H9 (cell line): ENCODE measurements at regions not wholly inside any gene's neighbourhood (a gene's known extent, or its start where the extent isn't known, plus 50 kb on each side); places are given as distances from the start of the nearest gene placed in this dataset.
"Not testable (repeated sequence)": the region's sequence is repeated elsewhere in the genome, so short reads cannot be mapped to it uniquely, and the experiment has no call there.

ENCODE experiments used
- DNase-seq: peaks from one replicate; pipeline ENCODE4 v3.0.0-alpha.2; 2017
- H2AFZ ChIP-seq: one replicate; pipeline ENCODE4 v1.6.1; 2013; ENCODE audit warnings: mild to moderate bottlenecking, low read length, control low read depth, moderate library complexity
- H2AK5ac ChIP-seq: 2 replicates; pipeline ENCODE4 v1.6.1; 2013; ENCODE audit warnings: low read length, control low read depth, mixed read lengths; ENCODE audit not compliant: insufficient read length
- H2BK120ac ChIP-seq: one replicate; pipeline ENCODE4 v1.6.1; 2013; ENCODE audit warnings: low read depth, mild to moderate bottlenecking, low read length, control low read depth, inconsistent platforms; ENCODE audit not compliant: poor library complexity, severe bottlenecking
- H2BK12ac ChIP-seq: 2 replicates; pipeline ENCODE4 v1.6.1; 2013; ENCODE audit warnings: low read length, control low read depth, mixed read lengths, low read depth; ENCODE audit not compliant: insufficient read length
- H2BK15ac ChIP-seq: 2 replicates; pipeline ENCODE4 v1.6.1; 2013; ENCODE audit warnings: low read depth, low read length, control low read depth
- H2BK20ac ChIP-seq: one replicate; pipeline ENCODE4 v1.6.1; 2013; ENCODE audit warnings: low read depth, mild to moderate bottlenecking, low read length, control low read depth, inconsistent platforms; ENCODE audit not compliant: poor library complexity, severe bottlenecking
- H2BK5ac ChIP-seq: 2 replicates; pipeline ENCODE4 v1.6.1; 2013; ENCODE audit warnings: low read length, control low read depth, mixed read lengths; ENCODE audit not compliant: insufficient read length
- H3K14ac ChIP-seq: 2 replicates; pipeline ENCODE4 v1.6.1; 2013; ENCODE audit warnings: low read length, control low read depth; ENCODE audit not compliant: insufficient read depth
- H3K18ac ChIP-seq: 2 replicates; pipeline ENCODE4 v1.6.1; 2013; ENCODE audit warnings: low read depth, mild to moderate bottlenecking, mixed read lengths, low read length, control low read depth; ENCODE audit not compliant: insufficient read length
- H3K23ac ChIP-seq: 2 replicates; pipeline ENCODE4 v1.6.1; 2013; ENCODE audit warnings: low read length, control low read depth, mixed read lengths, low read depth; ENCODE audit not compliant: insufficient read length
- H3K23me2 ChIP-seq: 2 replicates; pipeline ENCODE4 v1.6.1; 2013; ENCODE audit warnings: low read depth, mild to moderate bottlenecking, mixed read lengths, low read length, control low read depth; ENCODE audit not compliant: insufficient read length, poor library complexity, severe bottlenecking
- H3K27ac ChIP-seq: 2 replicates; pipeline ENCODE4 v1.5.1; 2013; ENCODE audit warnings: low read length, control low read depth, mixed read lengths, low read depth; ENCODE audit not compliant: insufficient read length
- H3K27me3 ChIP-seq: 2 replicates; pipeline ENCODE4 v1.6.1; 2013; ENCODE audit warnings: low read length, control low read depth, inconsistent platforms; ENCODE audit not compliant: insufficient read depth
- H3K4ac ChIP-seq: 2 replicates; pipeline ENCODE4 v1.6.1; 2013; ENCODE audit warnings: low read depth, mild to moderate bottlenecking, control low read depth, inconsistent platforms, low read length, moderate library complexity
- H3K4me1 ChIP-seq: 2 replicates; pipeline ENCODE4 v1.6.1; 2013; ENCODE audit warnings: low read length, control low read depth, inconsistent platforms; ENCODE audit not compliant: insufficient read depth
- H3K4me2 ChIP-seq: 2 replicates; pipeline ENCODE4 v1.6.1; 2013; ENCODE audit warnings: low read length, control low read depth, mixed read lengths; ENCODE audit not compliant: insufficient read length, insufficient read depth
- H3K56ac ChIP-seq: 2 replicates; pipeline ENCODE4 v1.6.1; 2013; ENCODE audit warnings: low read depth, mild to moderate bottlenecking, mixed read lengths, low read length, control low read depth; ENCODE audit not compliant: insufficient read length
- H3K79me1 ChIP-seq: 2 replicates; pipeline ENCODE4 v1.6.1; 2013; ENCODE audit warnings: low read depth, mild to moderate bottlenecking, moderate library complexity, low read length, control low read depth, inconsistent platforms; ENCODE audit not compliant: insufficient read depth, poor library complexity, severe bottlenecking
- H3K79me2 ChIP-seq: 2 replicates; pipeline ENCODE4 v1.6.1; 2013; ENCODE audit warnings: low read length, control low read depth, inconsistent platforms; ENCODE audit not compliant: insufficient read depth
- H3K9ac ChIP-seq: 2 replicates; pipeline ENCODE4 v1.6.1; 2013; ENCODE audit warnings: low read length, control low read depth, mixed read lengths; ENCODE audit not compliant: insufficient read length; ENCODE audit errors: extremely low read depth
- H3K9me3 ChIP-seq: one replicate; pipeline ENCODE4 v1.6.1; 2013; ENCODE audit warnings: low read depth, low read length, inconsistent platforms; ENCODE audit not compliant: control insufficient read depth
- H3T11ph ChIP-seq: one replicate; pipeline ENCODE4 v1.6.1; 2013; ENCODE audit warnings: mild to moderate bottlenecking, low read length, control low read depth, inconsistent platforms
- H4K20me1 ChIP-seq: one replicate; pipeline ENCODE4 v1.6.1; 2013; ENCODE audit not compliant: control insufficient read depth, insufficient read length, insufficient read depth
- H4K5ac ChIP-seq: 2 replicates; pipeline ENCODE4 v1.6.1; 2013; ENCODE audit warnings: low read depth, mild to moderate bottlenecking, mixed read lengths, low read length, control low read depth; ENCODE audit not compliant: insufficient read length
- H4K8ac ChIP-seq: replicated peaks from 2 replicates; pipeline ENCODE4 v1.6.1; 2013; ENCODE audit warnings: low read length, control low read depth, mixed read lengths, low read depth; ENCODE audit not compliant: insufficient read length
- H4K91ac ChIP-seq: 2 replicates; pipeline ENCODE4 v1.6.1; 2013; ENCODE audit warnings: low read depth, mild to moderate bottlenecking, moderate library complexity, mixed read lengths, low read length, control low read depth; ENCODE audit not compliant: insufficient read length
- H3K27ac Mint-ChIP-seq, 3 experiments: 2 replicates in 2 of 3; 3 replicates in 1 of 3; pipeline ENCODE4 v1.8.0; 2020 to 2021; ENCODE audit warnings: mixed read lengths in 3 of 3, mild to moderate bottlenecking in 1 of 3, moderate library complexity in 1 of 3
- H3K27me3 Mint-ChIP-seq: 2 replicates; pipeline ENCODE4 v1.8.0; 2021; ENCODE audit warnings: low read depth, mild to moderate bottlenecking, moderate library complexity, mixed read lengths
- H3K36me3 Mint-ChIP-seq, 3 experiments: 2 replicates in 2 of 3; 3 replicates in 1 of 3; pipeline ENCODE4 v1.8.0; 2020 to 2021; ENCODE audit warnings: low read depth in 3 of 3, mixed read lengths in 3 of 3; ENCODE audit not compliant: insufficient read depth in 1 of 3
- H3K4me1 Mint-ChIP-seq, 2 experiments: 2 replicates each; pipeline ENCODE4 v1.8.0; 2020; ENCODE audit warnings: mixed read lengths in 2 of 2
- H3K4me3 Mint-ChIP-seq, 2 experiments: 2 replicates in 1 of 2; 3 replicates in 1 of 2; pipeline ENCODE4 v1.8.0; 2020 to 2021; ENCODE audit warnings: mild to moderate bottlenecking in 2 of 2, mixed read lengths in 2 of 2, moderate library complexity in 1 of 2
- H3K9me3 Mint-ChIP-seq, 2 experiments: 2 replicates in 1 of 2; 3 replicates in 1 of 2; pipeline ENCODE4 v1.8.0; 2020; ENCODE audit warnings: mild to moderate bottlenecking in 2 of 2, mixed read lengths in 2 of 2, moderate library complexity in 1 of 2
- CTCF ChIP-seq: fragments of 200-600 bp; sonication (generic); conservative IDR thresholded peaks from 3 replicates; pipeline ENCODE4 v1.8.0; 2021; ENCODE audit warnings: antibody characterized with exemption, mild to moderate bottlenecking
- WGBS: extraction: QIAGEN DNeasy Blood & Tissue Kit; methylation state at CpG from one replicate; pipeline ENCODE4 v1.1.7; 2013; ENCODE audit warnings: missing lambda C conversion rate, low lambda C conversion rate, mixed read lengths; ENCODE audit not compliant: insufficient read length; ENCODE audit errors: extremely low coverage; 5-methylcytosine and 5-hydroxymethylcytosine counted together

DNA sequence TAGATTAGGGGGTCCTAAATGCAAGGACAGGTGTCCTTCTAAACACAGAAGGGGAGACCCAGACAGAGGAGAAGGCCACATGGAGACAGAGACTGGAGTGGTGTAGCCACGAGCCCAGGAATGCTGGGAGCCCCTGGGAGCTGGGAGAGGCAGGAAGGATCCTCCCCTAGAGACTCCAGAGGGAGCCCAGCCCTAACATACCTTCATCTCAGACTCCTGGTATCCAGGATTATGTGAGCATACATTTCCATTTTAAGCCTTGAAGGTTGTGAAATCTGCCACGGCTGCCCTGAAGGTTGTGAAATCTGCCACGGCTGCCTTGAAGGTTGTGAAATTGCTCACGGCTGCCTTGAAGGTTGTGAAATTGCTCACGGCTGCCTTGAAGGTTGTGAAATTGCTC, 148.4 kb downstream of the ASMT start:
- Histone ChIP-seq H3K27me3 (no peaks in the 10 kb centered on the region), H3K4me2 (no peak overlapping the region), H3K4ac (no peak overlapping the region), H3K23ac (no peak overlapping the region), H2AFZ (no peak overlapping the region), H3K79me2 (no peaks in the 10 kb centered on the region), H3K4me1 (no peaks in the 10 kb centered on the region), H2AK5ac (no peak overlapping the region), H4K5ac (no peak overlapping the region), H2BK20ac (no peak overlapping the region), H2BK15ac (no peak overlapping the region), H2BK120ac (no peak overlapping the region), H3K23me2 (no peaks in the 10 kb centered on the region), H4K91ac (no peak overlapping the region), H4K8ac (no peak overlapping the region), H3K18ac (no peak overlapping the region), H3K79me1 (no peaks in the 10 kb centered on the region), H3K9ac (no peak overlapping the region), H3K56ac (no peak overlapping the region), H2BK5ac (no peak overlapping the region), H3K14ac (no peak overlapping the region), H3K27ac (no peak overlapping the region), H3K9me3 (peaks cover 2% of the 10 kb centered on the region), H2BK12ac (no peak overlapping the region), H3T11ph (no peak overlapping the region), H4K20me1 (no peaks in the 10 kb centered on the region)
- H3K4me3 Mint-ChIP-seq: no peak overlapping the region
- TF ChIP-seq CTCF: no peak
- H3K9me3 Mint-ChIP-seq: peaks cover 7 to 15% of the 10 kb centered on the region in 2 experiments
- no peak for DNase-seq
- H3K4me1 Mint-ChIP-seq: no peaks in the 10 kb centered on the region
- peaks cover 3 to 6% (median 4%) of the 10 kb centered on the region in 3 experiments for H3K36me3 Mint-ChIP-seq
- no peak overlapping the region for H3K27ac Mint-ChIP-seq
- H3K27me3 Mint-ChIP-seq: peaks cover 2% of the 10 kb centered on the region
- WGBS: no CpG with 5 or more reads among the region's 5 CpGs

GRCh38 chrX:1764883-1765364, 150.1 kb downstream of the ASMT start:
- H4K91ac ChIP-seq, H3K23ac ChIP-seq, H3K36me3 Mint-ChIP-seq, H4K8ac ChIP-seq, H3K79me2 ChIP-seq, H2AFZ ChIP-seq, H3K23me2 ChIP-seq, H2AK5ac ChIP-seq, H2BK20ac ChIP-seq, H2BK120ac ChIP-seq, H3K4me3 Mint-ChIP-seq, H4K5ac ChIP-seq, H3T11ph ChIP-seq, H4K20me1 ChIP-seq, H3K9ac ChIP-seq, H2BK12ac ChIP-seq, H3K56ac ChIP-seq, H3K9me3 ChIP-seq, H3K27me3 Mint-ChIP-seq, DNase-seq, H3K79me1 ChIP-seq, H3K4me1 Mint-ChIP-seq, H3K27ac Mint-ChIP-seq, H3K18ac ChIP-seq, H3K27me3 ChIP-seq, H3K14ac ChIP-seq, H2BK15ac ChIP-seq, H3K4me2 ChIP-seq, H3K9me3 Mint-ChIP-seq, H3K4ac ChIP-seq, H3K27ac ChIP-seq, H2BK5ac ChIP-seq, H3K4me1 ChIP-seq: not testable (repeated sequence)
- no CpG with 5 or more reads among the region's 19 CpGs for WGBS
